RKO (cell line): ENCODE measurements at regions not wholly inside any gene's neighbourhood (a gene's known extent, or its start where the extent isn't known, plus 50 kb on each side); places are given as distances from the start of the nearest gene placed in this dataset.
A peak's percentile ranks its signal among the peaks of the same experiment; 100 is the strongest.
"Not testable (repeated sequence)": the region's sequence is repeated elsewhere in the genome, so short reads cannot be mapped to it uniquely, and the experiment has no call there.

Experiments used
- DNase-seq: peaks from one replicate; pipeline ENCODE4 v3.0.0-alpha.2; 2016; ENCODE audit warnings: low spot score

GRCh38 chr6:4258733-4259132 is 123.4 kb upstream of the ECI2 start:
- no peak for DNase-seq

GRCh38 chr6:4256969-4257368 is 121.6 kb upstream of the ECI2 start:
- DNase-seq: peak; percentile 7

- peak; percentile 47 for DNase-seq
Observed at GRCh38 chr6:4253604-4254231, 118.3 kb upstream of the ECI2 start.

GRCh38 chr6:4252445-4252844 is 117.1 kb upstream of the ECI2 start:
- DNase-seq: not testable (repeated sequence)

- DNase-seq: no peak
Observed at GRCh38 chr6:4250645-4251044, 115.3 kb upstream of the ECI2 start.

GRCh38 chr6:4243832-4244231 is 108.5 kb upstream of the ECI2 start:
- DNase-seq: not testable (repeated sequence)

- no peak for DNase-seq
Observed at GRCh38 chr6:4243237-4243636, 107.9 kb upstream of the ECI2 start.

- no peak for DNase-seq
Observed at GRCh38 chr6:4242601-4243000, 107.2 kb upstream of the ECI2 start.

GRCh38 chr6:4240148-4240547 is 104.8 kb upstream of the ECI2 start:
- DNase-seq: no peak

GRCh38 chr6:4225161-4225872 is 89.9 kb upstream of the ECI2 start:
- DNase-seq: no peak

- no peak for DNase-seq
Observed at GRCh38 chr6:4224067-4224978, 88.9 kb upstream of the ECI2 start.

GRCh38 chr6:4220558-4220957 is 85.2 kb upstream of the ECI2 start:
- DNase-seq: no peak

GRCh38 chr6:4218619-4219317 is 83.4 kb upstream of the ECI2 start:
- not testable (repeated sequence) for DNase-seq

- no peak for DNase-seq
Observed at GRCh38 chr6:4212588-4212987, 77.2 kb upstream of the ECI2 start.

- peak; percentile 51 for DNase-seq
Observed at GRCh38 chr6:4210629-4211419, 75.4 kb upstream of the ECI2 start.

- DNase-seq: no peak
Observed at GRCh38 chr6:4209196-4209595, 73.8 kb upstream of the ECI2 start.

- no peak for DNase-seq
Observed at GRCh38 chr6:4208158-4208557, 72.8 kb upstream of the ECI2 start.

GRCh38 chr6:4203642-4204417 is 68.5 kb upstream of the ECI2 start:
- DNase-seq: not testable (repeated sequence)

GRCh38 chr6:4192627-4193026 is 57.3 kb upstream of the ECI2 start:
- no peak for DNase-seq

- DNase-seq: no peak
Observed at GRCh38 chr6:4192173-4192572, 56.8 kb upstream of the ECI2 start.
